Adrenal gland (tissue), 5 donors: ENCODE measurements at regions not wholly inside any gene's neighbourhood (a gene's known extent, or its start where the extent isn't known, plus 50 kb on each side); places are given as distances from the start of the nearest gene placed in this dataset.

Experiments used
- CTCF ChIP-seq, 6 experiments: fragments of 450-650 bp in 4 of 6; fragments of 200-600 bp in 2 of 6; sonication (generic) in 1 of 6; IDR thresholded peaks; 1 replicate in 5 of 6; 2 replicates in 1 of 6; pipeline versions ENCODE4 v1.5.1 to v1.8.0; 2016 to 2021; ENCODE audit warnings: antibody characterized with exemption in 6 of 6, mild to moderate bottlenecking in 2 of 6, moderate library complexity in 1 of 6
- POLR2A ChIP-seq, 2 donors: fragments of 450-650 bp; IDR thresholded peaks; one replicate each; pipeline ENCODE4 v1.6.1; 2017; ENCODE audit warnings: antibody characterized with exemption in 2 of 2, mild to moderate bottlenecking in 2 of 2, moderate library complexity in 1 of 2
- donor health status: DM: no; HTN: no; CAD: no.

- TF ChIP-seq CTCF (IDR thresholded peaks at IDR 0.05) (no peak), POLR2A (IDR thresholded peaks at IDR 0.05) (no peak)
Observed at GRCh38 chr2:136327162-136327852, 209.4 kb upstream of the CXCR4 start.
